ENCODE measurements at regions not wholly inside any gene's neighbourhood (a gene's known extent, or its start where the extent isn't known, plus 50 kb on each side); places are given as distances from the start of the nearest gene placed in this dataset.

- H3K9me1 ChIP-seq (ENCODE audit: control insufficient read depth, extremely low read depth, insufficient read depth, low read length): no peaks in the 10 kb centered on the region
- no peak overlapping the region for H3K27ac ChIP-seq (ENCODE audit: control insufficient read depth, insufficient read depth, low read length)
- TF ChIP-seq EZH2 (IDR thresholded peaks at IDR 0.05; ENCODE audit: low read length): no peak
- no peak for TF ChIP-seq CTCF (optimal IDR thresholded peaks at IDR 0.05 in 1 of 3, IDR thresholded peaks at IDR 0.05 in 1 of 3, conservative IDR thresholded peaks at IDR 0.05 in 1 of 3; ENCODE audit: extremely low read depth in 1 of 3, insufficient read depth in 2 of 3, low read length in 3 of 3)
- H3K79me2 ChIP-seq (ENCODE audit: control insufficient read depth, insufficient read depth, low read length): no peaks in the 10 kb centered on the region
- DNase-seq (ENCODE audit: low read depth, low spot score) (no peak), FAIRE-seq (no peak)
- no peaks in the 10 kb centered on the region for H3K27me3 ChIP-seq (ENCODE audit: control insufficient read depth, extremely low read depth, insufficient read depth, low read length)
- H4K20me1 ChIP-seq (ENCODE audit: control insufficient read depth, extremely low read depth, insufficient read depth, low read length): no peaks in the 10 kb centered on the region
- no peak overlapping the region for H3K9ac ChIP-seq (ENCODE audit: control insufficient read depth, extremely low read depth, insufficient read depth, low read length)
- H2AFZ ChIP-seq (ENCODE audit: control insufficient read depth, low read length): no peak overlapping the region
- H3K4me3 ChIP-seq (ENCODE audit: control insufficient read depth in 2 of 3, extremely low read depth in 1 of 3, insufficient read depth in 2 of 3, low read depth in 1 of 3, low read length in 3 of 3): no peak overlapping the region
- H3K9me3 ChIP-seq (ENCODE audit: control insufficient read depth, low read depth, low read length): peaks cover 2% of the 10 kb centered on the region
- dilution Hi-C loops (cut with MboI; ENCODE audit: extremely low pct_ligation_motif_present, low sequenced_read_pairs): no loop called here
- H3K4me2 ChIP-seq (ENCODE audit: control insufficient read depth, extremely low read depth, insufficient read depth, low read depth, low read length): no peak overlapping the region
- no peaks in the 10 kb centered on the region for H3K36me3 ChIP-seq (ENCODE audit: control insufficient read depth in 2 of 2, extremely low read depth in 1 of 2, insufficient read depth in 2 of 2, low read length in 2 of 2)
- H3K4me1 ChIP-seq (ENCODE audit: control insufficient read depth, extremely low read depth, insufficient read depth, low read length): no peaks in the 10 kb centered on the region
Observed at GRCh38 chr1:239826211-239826610, 265.5 kb upstream of the FMN2 start.

- H3K9me3 ChIP-seq (ENCODE audit: control insufficient read depth, low read depth, low read length): peaks cover 2% of the 10 kb centered on the region
- H3K9me1 ChIP-seq (ENCODE audit: control insufficient read depth, extremely low read depth, insufficient read depth, low read length): no peaks in the 10 kb centered on the region
- TF ChIP-seq EZH2 (IDR thresholded peaks at IDR 0.05; ENCODE audit: low read length) (no peak), CTCF (optimal IDR thresholded peaks at IDR 0.05 in 1 of 3, IDR thresholded peaks at IDR 0.05 in 1 of 3, conservative IDR thresholded peaks at IDR 0.05 in 1 of 3; ENCODE audit: extremely low read depth in 1 of 3, insufficient read depth in 2 of 3, low read length in 3 of 3) (no peak)
- H4K20me1 ChIP-seq (ENCODE audit: control insufficient read depth, extremely low read depth, insufficient read depth, low read length): no peaks in the 10 kb centered on the region
- FAIRE-seq (no peak), DNase-seq (ENCODE audit: low read depth, low spot score) (no peak)
- no peaks in the 10 kb centered on the region for H3K4me1 ChIP-seq (ENCODE audit: control insufficient read depth, extremely low read depth, insufficient read depth, low read length)
- no peak overlapping the region for H3K27ac ChIP-seq (ENCODE audit: control insufficient read depth, insufficient read depth, low read length)
- H3K27me3 ChIP-seq (ENCODE audit: control insufficient read depth, extremely low read depth, insufficient read depth, low read length): no peaks in the 10 kb centered on the region
- no peak overlapping the region for H2AFZ ChIP-seq (ENCODE audit: control insufficient read depth, low read length)
- no peak overlapping the region for H3K9ac ChIP-seq (ENCODE audit: control insufficient read depth, extremely low read depth, insufficient read depth, low read length)
- H3K4me2 ChIP-seq (ENCODE audit: control insufficient read depth, extremely low read depth, insufficient read depth, low read depth, low read length): no peak overlapping the region
- dilution Hi-C loops (cut with MboI; ENCODE audit: extremely low pct_ligation_motif_present, low sequenced_read_pairs): no loop called here
- H3K79me2 ChIP-seq (ENCODE audit: control insufficient read depth, insufficient read depth, low read length): no peaks in the 10 kb centered on the region
- no peaks in the 10 kb centered on the region for H3K36me3 ChIP-seq (ENCODE audit: control insufficient read depth in 2 of 2, extremely low read depth in 1 of 2, insufficient read depth in 2 of 2, low read length in 2 of 2)
- H3K4me3 ChIP-seq (ENCODE audit: control insufficient read depth in 2 of 3, extremely low read depth in 1 of 3, insufficient read depth in 2 of 3, low read depth in 1 of 3, low read length in 3 of 3): no peak overlapping the region
Observed at GRCh38 chr1:239826736-239827135, 264.9 kb upstream of the FMN2 start.

Data from keratinocyte (primary cell).